Forelimb muscle (tissue), 1 donor: ENCODE measurements at regions not wholly inside any gene's neighbourhood (a gene's known extent, or its start where the extent isn't known, plus 50 kb on each side); places are given as distances from the start of the nearest gene placed in this dataset.
"Not testable (repeated sequence)": the region's sequence is repeated elsewhere in the genome, so short reads cannot be mapped to it uniquely, and the experiment has no call there.

Experiments
- DNase-seq: peaks from one replicate; pipeline ENCODE4 v3.0.0-alpha.2; 2013; ENCODE audit warnings: low read depth

- no peak for DNase-seq
Measured at GRCh38 chr17:12195418-12195817, 174.7 kb downstream of the MAP2K4 start.

- no peak for DNase-seq
Measured at GRCh38 chr17:12201294-12201880, 180.7 kb downstream of the MAP2K4 start.

GRCh38 chr17:12209632-12210191 lies 189.0 kb downstream of the MAP2K4 start:
- DNase-seq, result no peak

- DNase-seq, result not testable (repeated sequence)
Measured at GRCh38 chr17:12220714-12221439, 200.2 kb downstream of the MAP2K4 start.

GRCh38 chr17:12222392-12222791 lies 201.7 kb downstream of the MAP2K4 start:
- no peak for DNase-seq

- no peak for DNase-seq
Measured at GRCh38 chr17:12227547-12227946, 206.9 kb downstream of the MAP2K4 start.

GRCh38 chr17:12229335-12229734 lies 208.7 kb downstream of the MAP2K4 start:
- no peak for DNase-seq

- DNase-seq, result no peak
Measured at GRCh38 chr17:12230481-12231354, 210.0 kb downstream of the MAP2K4 start.

GRCh38 chr17:12231355-12231682 lies 210.6 kb downstream of the MAP2K4 start:
- no peak for DNase-seq

- not testable (repeated sequence) for DNase-seq
Measured at GRCh38 chr17:12239021-12239420, 218.3 kb downstream of the MAP2K4 start.

- no peak for DNase-seq
Measured at GRCh38 chr17:12242345-12242954, 221.8 kb downstream of the MAP2K4 start.

GRCh38 chr17:12247761-12248160 lies 227.1 kb downstream of the MAP2K4 start:
- DNase-seq, result no peak

GRCh38 chr17:12250973-12251372 lies 230.3 kb downstream of the MAP2K4 start:
- no peak for DNase-seq

GRCh38 chr17:12252462-12252861 lies 231.8 kb downstream of the MAP2K4 start:
- no peak for DNase-seq

- no peak for DNase-seq
Measured at GRCh38 chr17:12254460-12254859, 233.8 kb downstream of the MAP2K4 start.

- peak; percentile 60 for DNase-seq
Measured at GRCh38 chr17:12256380-12256995, 235.8 kb downstream of the MAP2K4 start.

GRCh38 chr17:12257176-12257575 lies 236.5 kb downstream of the MAP2K4 start:
- DNase-seq, result no peak

- no peak for DNase-seq
Measured at GRCh38 chr17:12261354-12261753, 240.7 kb downstream of the MAP2K4 start.

GRCh38 chr17:12269751-12270150 lies 249.1 kb downstream of the MAP2K4 start:
- DNase-seq, result no peak

GRCh38 chr17:12277827-12278226 lies 257.1 kb downstream of the MAP2K4 start:
- no peak for DNase-seq

GRCh38 chr17:12282056-12282455 lies 261.4 kb downstream of the MAP2K4 start:
- no peak for DNase-seq

- DNase-seq, result no peak
Measured at GRCh38 chr17:12287953-12288352, 267.3 kb downstream of the MAP2K4 start.
